NB4 (cell line): ENCODE measurements at regions not wholly inside any gene's neighbourhood (a gene's known extent, or its start where the extent isn't known, plus 50 kb on each side); places are given as distances from the start of the nearest gene placed in this dataset.

Experiments
- DNase-seq: peaks from one replicate; pipeline ENCODE4 v3.0.0; 2010; ENCODE audit warnings: low read depth
- H3K4me3 ChIP-seq: one replicate; pipeline ENCODE4 v1.5.1; 2011; ENCODE audit warnings: mild to moderate bottlenecking, low read depth, low read length, moderate library complexity
- MAX ChIP-seq: IDR thresholded peaks from 2 replicates; pipeline ENCODE4 v1.6.1; 2011; ENCODE audit warnings: low read depth, low read length
- MYC ChIP-seq: IDR thresholded peaks from 2 replicates; pipeline ENCODE4 v1.6.1; 2011; ENCODE audit warnings: low read depth, low read length
- POLR2A ChIP-seq: IDR thresholded peaks from 2 replicates; pipeline ENCODE4 v1.6.1; 2011; ENCODE audit warnings: mild to moderate bottlenecking; ENCODE audit not compliant: insufficient read length; ENCODE audit errors: extremely low read depth
- TF ChIP-seq, protein P1 (sequence below): IDR thresholded peaks from one replicate; pipeline ENCODE4 v1.5.1; 2012; ENCODE audit warnings: low read depth, low read length

DNA sequence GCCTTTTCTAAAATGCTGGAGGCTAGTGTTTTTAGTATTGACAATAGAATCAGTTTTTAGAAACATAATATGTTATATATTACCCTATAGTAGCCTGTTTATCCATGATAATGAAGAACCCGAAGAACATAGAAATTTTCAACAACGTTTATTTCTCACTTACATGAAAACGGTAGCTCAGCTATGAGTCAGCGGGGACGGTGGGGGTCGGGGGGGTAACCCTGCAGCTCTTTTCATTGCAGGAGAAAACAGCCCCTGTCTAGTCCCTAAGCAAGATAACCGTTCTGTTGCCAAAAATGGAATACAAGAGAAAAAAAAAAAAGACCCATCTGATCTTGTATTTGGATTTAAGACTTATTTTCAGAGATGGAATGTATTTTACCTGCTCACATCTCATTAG is 1758.4 kb upstream of the AGA start:
- H3K4me3 ChIP-seq = no peak overlapping the region
- no peak for TF ChIP-seq POLR2A
- no peak for TF ChIP-seq MYC
- TF ChIP-seq, protein P1, sequence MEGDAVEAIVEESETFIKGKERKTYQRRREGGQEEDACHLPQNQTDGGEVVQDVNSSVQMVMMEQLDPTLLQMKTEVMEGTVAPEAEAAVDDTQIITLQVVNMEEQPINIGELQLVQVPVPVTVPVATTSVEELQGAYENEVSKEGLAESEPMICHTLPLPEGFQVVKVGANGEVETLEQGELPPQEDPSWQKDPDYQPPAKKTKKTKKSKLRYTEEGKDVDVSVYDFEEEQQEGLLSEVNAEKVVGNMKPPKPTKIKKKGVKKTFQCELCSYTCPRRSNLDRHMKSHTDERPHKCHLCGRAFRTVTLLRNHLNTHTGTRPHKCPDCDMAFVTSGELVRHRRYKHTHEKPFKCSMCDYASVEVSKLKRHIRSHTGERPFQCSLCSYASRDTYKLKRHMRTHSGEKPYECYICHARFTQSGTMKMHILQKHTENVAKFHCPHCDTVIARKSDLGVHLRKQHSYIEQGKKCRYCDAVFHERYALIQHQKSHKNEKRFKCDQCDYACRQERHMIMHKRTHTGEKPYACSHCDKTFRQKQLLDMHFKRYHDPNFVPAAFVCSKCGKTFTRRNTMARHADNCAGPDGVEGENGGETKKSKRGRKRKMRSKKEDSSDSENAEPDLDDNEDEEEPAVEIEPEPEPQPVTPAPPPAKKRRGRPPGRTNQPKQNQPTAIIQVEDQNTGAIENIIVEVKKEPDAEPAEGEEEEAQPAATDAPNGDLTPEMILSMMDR = no peak
- no peak for TF ChIP-seq MAX
- no peak for DNase-seq

DNA sequence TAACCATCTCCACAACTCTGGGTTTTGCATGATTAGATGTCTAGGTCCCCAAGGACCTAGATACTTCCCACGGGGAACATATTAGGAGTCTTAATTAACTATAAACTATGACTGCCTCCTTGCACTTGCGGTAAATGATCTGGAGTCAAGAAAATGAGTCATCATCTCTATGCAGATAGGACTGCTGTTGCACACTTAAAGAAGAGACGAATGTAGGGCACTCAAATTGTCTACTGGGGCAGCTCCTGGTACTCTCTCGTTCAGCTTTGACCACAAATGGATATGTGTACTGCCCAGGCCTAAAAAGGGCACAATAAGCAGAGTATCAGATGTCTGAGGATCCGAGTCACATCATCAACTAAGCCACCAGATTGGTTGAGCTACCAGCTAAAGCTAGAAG is 1783.4 kb upstream of the AGA start:
- no peak overlapping the region for H3K4me3 ChIP-seq
- TF ChIP-seq, protein P1 = no peak
- TF ChIP-seq POLR2A (no peak), MAX (no peak), MYC (no peak)
- peak; percentile 14 for DNase-seq

- no peak for DNase-seq
- no peak overlapping the region for H3K4me3 ChIP-seq
- no peak for TF ChIP-seq POLR2A
- TF ChIP-seq, protein P1 = no peak
These were observed 1806.6 kb upstream of the AGA start for GRCh38 chr4:179248821-179249220.

DNA sequence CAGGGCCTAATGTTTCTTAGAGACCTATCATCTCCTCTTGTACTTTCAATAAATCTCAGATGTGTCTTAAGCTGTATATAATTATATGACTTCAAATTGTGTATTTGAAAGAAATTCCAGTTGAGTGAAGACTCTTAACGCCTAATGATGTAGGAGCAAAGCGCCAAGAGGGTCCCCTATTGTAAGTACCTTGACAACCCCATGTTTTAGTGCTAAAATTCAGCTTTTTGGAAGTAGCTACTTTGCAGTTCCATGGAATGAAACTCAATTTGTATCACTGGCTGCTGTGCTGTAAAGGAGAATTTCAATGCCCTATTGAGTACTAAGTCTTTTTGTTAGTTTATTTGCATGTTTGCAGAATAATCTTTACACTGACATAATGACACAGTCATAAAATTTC is 1826.6 kb upstream of the AGA start:
- no peak overlapping the region for H3K4me3 ChIP-seq
- TF ChIP-seq, protein P1 = no peak
- TF ChIP-seq MAX = no peak
- DNase-seq = no peak

DNA sequence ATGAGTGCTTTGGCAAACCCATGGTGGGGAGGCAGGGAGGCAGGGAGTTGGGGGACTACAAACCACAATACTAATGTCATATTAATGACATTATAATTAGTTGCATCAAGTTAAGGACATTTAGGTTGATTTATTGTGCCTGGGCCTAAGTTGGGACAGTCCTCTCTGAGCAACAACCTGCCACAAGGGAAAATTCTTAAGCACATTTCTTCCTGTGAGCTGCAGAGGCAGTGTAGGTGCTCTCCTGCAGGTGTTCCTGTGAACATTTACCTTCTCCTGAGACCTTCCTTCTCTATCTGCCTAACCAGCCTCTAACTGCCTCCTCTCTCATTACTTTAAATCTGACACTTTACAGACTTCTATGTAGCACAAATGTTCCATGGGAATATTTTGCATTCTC is 1830.0 kb upstream of the AGA start:
- TF ChIP-seq MYC (no peak), MAX (no peak), POLR2A (no peak)
- TF ChIP-seq, protein P1 = no peak
- H3K4me3 ChIP-seq = no peak overlapping the region
- DNase-seq = no peak

- TF ChIP-seq MYC (no peak), MAX (no peak), POLR2A (no peak)
- TF ChIP-seq, protein P1 = no peak
- DNase-seq = no peak
These were observed 1836.4 kb upstream of the AGA start for GRCh38 chr4:179278647-179279046.

More at GRCh38 chr4:179278647-179279046, 1836.4 kb upstream of the AGA start:
- H3K4me3 ChIP-seq = no peak overlapping the region
